ENCODE measurements at regions not wholly inside any gene's neighbourhood (a gene's known extent, or its start where the extent isn't known, plus 50 kb on each side); places are given as distances from the start of the nearest gene placed in this dataset.
A peak's percentile ranks its signal among the peaks of the same experiment; 100 is the strongest.
"Not testable (repeated sequence)": the region's sequence is repeated elsewhere in the genome, so short reads cannot be mapped to it uniquely, and the experiment has no call there.

DNA sequence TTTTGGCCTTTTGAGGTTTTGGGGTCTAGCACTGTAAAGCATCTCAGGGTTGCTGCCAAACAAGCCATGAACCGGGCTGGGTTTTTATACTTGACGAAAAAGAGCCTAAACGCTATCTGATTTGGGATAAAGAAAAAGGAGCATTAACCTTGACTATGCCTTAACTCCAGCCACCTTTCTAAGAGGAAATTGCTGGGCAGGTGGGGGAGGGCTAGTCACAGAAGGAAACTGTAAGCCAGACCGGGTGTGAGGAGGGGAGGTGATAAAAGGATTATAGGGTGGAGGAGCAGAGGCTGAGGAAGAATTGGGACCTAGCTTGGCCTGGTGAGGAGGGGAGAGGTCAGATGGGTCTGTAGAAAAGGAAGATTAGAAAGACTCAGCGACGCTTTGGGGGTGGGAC is 335.2 kb upstream of the HTR1E start:
- DNase-seq: not testable (repeated sequence)

DNA sequence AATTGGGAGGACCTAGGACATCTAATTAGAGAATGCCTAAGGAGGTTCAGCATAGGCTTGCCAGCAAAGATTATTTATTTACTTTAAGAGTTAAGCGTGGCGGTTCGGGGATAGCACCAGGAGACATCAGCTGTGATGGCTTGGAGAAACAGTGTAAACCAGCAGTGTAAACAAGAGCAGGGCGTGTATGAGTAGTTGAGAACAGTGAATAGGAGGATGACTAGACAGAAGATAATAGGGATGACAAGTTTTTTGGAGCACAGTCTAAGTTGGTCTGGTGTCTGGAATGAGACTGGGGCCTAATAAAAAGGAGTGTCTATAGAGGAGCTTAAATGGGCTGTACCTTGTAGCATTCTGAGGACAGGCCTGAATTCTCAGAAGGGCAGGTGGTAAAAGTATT is 338.4 kb upstream of the HTR1E start:
- not testable (repeated sequence) for DNase-seq

DNA sequence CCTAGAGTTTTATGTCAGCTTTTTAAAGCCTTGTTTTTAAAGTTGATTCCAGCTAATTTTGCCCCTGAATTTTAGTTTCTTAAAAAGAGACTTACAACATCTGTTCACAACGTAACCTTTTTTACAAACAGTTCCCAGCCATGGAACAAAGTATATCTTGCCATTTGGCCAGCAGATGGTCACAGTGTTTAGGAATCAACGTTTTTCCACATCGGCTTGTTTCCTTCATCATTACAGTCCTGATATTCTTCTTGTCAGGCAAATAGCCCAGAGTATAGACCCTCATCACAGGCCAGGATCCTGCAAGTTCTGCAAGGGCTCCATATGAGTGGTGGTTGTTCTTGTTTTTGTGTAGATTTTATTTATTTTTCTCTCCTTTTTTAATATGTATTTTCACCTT is 341.7 kb upstream of the HTR1E start:
- no peak for DNase-seq

DNA sequence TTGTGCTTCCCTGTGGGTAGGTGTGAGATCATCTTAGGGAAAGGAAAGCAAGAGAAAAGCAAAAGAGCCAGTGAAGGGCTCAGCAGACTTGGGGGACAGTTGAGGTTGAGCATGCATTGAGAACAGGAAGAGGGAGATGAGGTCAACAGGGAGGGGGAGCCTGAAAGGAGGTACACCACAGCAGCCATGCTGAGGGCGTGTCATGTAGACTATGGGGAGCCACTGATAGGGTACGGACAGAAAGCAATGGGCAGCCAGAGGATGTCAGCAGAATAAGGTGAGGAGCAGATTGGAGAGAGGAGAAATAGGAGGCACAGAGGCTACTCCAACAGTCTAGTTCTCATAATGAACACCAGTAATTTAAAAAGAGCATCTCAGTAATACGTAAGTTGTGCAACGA is 351.1 kb upstream of the HTR1E start:
- DNase-seq: no peak

DNA sequence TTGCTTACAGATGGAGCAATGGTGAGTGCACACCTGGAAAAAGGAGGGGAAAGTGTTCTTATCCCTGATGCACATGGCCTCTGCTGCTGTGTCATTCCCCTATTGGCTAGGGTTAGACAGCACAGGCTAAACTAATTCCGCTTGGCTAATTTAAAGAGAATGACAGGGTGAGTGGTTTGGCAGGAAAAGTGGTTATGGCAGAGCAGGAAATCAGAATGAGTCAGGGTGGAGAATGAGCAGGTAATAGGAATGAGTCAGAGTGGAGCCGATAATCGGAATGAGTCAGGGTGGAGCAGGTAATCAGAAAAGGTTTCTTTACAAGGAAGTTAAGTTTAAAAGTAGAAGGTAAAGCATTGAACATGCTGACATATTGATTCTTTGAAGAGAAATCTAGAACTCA is 355.5 kb upstream of the HTR1E start:
- no peak for DNase-seq

DNA sequence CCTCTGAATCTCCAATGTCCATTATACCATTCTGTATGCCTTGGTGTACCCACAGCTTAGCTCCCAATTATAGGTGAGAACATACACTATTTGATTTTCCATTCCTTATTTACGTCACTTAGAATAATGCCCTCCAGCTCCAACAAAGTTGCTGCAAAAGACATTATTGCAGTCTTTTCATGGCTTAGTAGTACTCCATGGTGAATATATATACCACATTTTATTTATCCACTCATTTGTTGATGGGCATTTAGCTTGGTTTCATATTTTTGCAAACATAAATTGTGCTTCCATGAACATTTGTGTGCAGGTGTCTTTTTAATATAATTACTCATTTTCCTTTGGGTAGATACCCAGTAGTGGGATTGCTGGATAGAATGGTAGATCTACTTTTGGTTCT is 374.1 kb upstream of the HTR1E start:
- DNase-seq: no peak

DNA sequence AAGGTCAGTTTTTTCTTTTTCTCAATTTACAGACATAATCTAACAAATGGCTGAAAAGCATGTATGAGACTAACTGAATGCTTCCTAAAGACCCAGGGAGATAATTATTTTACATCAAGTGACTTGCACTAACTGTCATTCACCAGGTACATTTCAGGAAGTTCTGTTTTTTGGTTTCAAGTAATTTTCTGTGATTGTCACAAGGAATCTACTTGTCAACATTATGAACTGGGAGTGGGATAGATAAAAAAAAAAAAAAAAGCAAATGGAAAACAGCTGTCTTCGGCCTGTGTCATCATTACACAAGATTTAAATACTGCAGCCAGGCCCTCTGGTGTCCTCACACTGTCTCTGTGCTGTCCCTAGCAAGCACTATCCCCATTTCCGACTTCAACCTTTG is 379.0 kb upstream of the HTR1E start:
- no peak for DNase-seq

DNA sequence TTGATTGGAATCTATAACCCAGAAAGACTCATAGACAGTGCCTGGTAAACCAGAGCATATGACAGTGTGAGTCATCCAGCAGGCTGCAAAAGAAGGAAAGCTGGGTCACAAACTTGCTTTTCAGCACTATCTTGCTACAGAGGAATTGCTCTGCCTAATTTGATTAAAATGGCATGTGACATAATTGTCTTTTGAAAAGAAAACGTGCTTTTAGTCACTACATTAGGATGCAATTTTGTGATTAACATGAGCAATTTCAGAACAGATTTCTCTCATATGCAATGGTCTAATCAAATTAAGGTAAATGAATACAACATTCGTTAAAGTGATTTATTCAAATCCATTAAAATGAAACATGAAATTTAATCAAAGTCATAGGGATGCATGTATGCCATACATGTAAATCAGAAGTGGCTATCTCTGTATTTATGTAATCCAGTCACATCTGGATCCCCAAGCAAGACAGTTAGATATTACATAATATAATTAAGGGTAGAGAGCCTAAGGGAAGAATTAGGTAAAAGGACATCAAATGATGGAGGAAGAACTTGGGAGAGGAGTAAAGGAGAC is 400.0 kb upstream of the HTR1E start:
- peak; percentile 36 for DNase-seq

DNA sequence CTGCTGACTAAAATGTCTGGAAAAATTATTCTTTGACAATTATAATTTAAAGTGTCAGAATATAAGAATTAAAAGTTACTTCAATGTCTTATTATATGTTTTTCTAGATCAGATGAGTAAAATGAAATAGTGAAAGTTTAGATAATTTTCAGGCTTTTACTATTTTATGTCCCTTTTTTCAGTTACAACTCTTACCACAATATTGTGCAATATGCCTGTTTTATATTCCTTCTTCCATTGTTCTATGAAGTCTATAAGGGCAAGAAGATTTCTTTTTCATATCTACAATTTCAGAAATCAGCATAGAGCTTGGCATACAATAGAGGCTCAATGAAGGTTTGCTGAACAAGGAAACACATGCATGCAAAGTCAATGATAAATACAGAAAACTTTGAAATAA is 401.2 kb upstream of the HTR1E start:
- DNase-seq: peak; percentile 16

DNA sequence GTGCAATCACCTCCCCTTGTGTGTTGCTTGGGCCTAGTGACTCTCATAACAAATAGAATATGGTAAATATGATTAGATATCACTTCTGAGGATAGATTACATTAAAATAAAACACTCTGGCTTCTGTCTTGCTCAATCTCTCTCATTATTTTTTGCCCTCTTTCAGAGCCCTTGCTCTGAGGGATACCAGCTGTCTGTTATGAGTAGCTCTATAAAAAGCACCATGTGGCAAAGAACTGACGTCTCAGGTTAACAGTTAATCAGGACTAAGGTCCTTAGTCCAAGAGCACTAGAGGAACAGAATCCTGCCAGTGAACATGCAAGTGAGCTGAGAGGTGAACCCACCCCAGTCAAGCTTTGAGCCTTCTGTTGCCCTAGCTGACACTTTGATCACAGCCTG is 402.2 kb upstream of the HTR1E start:
- DNase-seq: no peak

DNA sequence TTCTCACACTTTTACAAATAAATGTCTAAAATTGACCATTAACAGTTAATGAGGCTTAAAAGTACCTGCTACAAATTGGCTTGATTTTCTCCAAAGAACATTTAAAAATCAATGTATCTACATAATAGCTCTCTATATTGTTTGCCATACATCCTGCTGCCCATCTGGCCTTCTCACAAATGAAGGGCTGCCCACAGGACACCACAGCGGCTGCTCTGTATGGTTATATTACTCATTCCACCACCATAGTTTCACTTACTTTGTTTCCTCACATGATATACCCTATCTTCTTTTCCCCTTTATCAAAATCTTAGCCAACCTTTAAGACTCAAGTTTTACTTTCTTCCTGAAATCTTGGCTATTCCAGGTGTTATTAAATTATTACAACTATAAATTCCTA is 407.7 kb upstream of the HTR1E start:
- DNase-seq: no peak

DNA sequence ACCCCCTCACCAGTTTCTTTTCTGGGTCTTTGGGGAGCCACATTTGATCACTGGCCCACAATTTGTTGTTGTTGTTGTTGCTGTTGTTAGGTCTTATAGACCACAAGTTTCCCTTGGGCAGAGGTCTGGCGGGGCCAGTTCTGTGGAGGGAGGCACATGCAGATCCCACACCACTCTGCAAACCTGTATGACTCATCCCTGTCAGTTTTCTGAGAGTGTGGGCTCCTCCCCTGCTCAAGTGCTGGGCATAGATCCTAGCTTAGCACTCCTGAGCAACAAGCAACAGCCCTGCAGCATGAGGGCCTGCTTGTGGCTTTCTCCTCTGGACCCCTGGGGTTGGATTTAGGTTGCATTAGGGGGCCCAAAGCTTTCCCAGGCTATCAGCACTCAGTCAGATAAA is 411.1 kb upstream of the HTR1E start:
- DNase-seq: no peak

DNA sequence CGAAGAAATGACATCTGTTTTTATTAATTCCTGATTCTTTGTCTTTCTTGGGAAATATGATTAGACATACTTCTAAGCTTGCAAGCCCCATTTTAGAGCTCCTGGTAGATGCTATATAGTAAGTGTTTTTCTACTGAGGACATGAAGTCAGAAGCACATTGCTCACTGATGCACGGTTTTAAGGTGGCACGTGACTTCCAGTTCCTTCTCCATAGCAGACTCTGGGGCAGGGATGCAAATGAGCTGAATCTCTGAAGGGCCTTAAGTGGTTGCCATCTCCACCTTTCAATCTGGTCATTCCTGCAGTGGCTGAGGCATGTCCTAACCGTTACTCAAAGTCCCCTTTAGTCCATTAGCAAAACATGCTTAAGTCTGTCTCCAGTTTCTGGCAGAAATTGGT is 421.2 kb upstream of the HTR1E start:
- DNase-seq: no peak

DNA sequence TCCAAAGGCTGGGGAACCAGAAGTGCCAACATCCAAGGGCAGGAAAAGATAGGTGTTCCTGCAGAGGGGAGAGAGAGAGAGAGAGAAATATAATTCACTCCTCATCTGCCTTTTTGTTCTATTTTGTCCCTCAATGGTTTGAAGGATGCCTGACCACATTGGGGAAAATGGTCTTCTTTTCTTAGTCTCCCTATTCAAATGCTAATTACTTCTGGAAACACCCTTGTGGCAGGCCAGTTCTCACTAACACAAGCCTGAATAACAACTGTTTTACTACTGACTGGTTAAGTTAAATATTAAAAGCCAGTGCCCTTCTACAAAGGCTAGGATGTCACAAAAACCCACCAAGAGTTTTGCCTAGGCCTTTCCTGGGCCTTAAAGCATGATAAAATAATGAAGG is 425.4 kb upstream of the HTR1E start:
- DNase-seq: no peak

DNA sequence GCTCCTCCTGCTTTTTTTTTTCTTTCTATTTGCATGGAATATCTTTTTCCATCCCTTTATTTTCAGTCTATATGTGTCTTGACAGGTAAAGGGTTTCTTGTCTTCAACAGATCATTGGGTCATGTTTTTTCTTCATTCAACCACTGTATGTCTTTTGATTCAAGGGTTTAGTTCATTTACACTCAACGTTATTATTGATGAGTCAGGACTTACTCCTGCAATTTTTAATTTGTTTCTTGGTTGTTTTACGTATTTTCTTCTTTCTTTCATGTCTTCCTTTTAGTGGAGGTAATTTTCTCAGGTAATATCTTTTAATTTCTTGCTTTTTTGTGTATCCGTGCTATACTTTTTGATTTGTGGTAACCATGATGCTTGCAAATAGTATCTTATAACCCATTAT is 429.1 kb upstream of the HTR1E start:
- no peak for DNase-seq

DNA sequence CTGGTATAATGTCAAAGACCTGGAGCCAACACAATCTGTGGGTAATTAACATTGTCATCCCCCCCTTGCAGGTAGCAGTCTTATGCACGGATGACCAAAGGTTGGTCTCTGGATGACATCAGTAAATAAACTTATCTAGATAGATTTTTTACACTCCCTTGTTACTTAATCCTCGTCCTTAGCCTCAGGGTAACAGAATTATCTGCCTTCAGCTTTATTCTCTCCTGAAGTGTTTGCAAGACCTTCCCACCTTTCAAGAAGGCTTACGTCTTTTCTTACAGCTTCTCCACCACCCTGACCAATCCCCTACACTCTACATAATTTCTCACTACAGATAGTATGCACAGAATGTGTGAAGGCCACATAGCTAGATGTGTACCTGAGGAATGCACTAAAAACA is 434.8 kb upstream of the HTR1E start:
- no peak for DNase-seq

DNA sequence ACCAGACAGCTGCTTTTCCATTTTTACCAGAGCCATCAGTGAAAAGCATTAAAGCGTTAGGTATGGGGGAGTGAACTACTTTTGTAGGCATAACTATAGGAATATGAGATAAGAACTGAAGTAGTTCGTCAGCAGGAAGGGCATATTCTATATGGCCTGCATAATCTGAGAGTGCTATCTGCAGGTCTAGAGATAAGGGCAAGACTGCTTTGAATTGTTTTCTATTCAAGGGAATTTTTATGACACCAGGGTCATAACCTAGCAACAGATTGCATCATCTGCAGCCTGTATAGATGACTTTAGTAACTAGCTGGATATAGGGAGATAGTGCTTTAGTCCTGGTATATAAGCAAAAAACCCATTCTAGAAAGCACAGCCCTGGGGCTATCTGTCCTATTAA is 437.3 kb upstream of the HTR1E start:
- no peak for DNase-seq

DNA sequence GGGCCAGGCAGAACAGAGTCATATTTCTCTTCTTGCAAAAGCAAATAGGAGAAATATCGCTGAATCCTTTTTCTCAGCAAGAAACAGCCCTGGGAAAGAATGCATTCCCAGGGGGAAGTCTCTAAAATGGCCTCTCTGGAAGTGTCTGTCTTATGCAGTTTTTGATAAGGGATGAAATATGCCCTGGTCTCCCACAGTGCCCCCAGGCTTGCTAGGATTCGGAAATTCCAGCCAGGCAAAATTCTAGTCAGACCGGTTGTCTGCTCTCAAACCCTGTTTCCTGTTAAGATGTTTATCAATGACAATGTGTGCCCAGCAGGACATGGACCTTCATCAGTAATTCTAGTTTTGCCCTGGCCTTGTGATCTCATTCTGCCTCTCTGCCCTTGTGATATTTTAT is 448.3 kb upstream of the HTR1E start:
- DNase-seq: not testable (repeated sequence)

DNA sequence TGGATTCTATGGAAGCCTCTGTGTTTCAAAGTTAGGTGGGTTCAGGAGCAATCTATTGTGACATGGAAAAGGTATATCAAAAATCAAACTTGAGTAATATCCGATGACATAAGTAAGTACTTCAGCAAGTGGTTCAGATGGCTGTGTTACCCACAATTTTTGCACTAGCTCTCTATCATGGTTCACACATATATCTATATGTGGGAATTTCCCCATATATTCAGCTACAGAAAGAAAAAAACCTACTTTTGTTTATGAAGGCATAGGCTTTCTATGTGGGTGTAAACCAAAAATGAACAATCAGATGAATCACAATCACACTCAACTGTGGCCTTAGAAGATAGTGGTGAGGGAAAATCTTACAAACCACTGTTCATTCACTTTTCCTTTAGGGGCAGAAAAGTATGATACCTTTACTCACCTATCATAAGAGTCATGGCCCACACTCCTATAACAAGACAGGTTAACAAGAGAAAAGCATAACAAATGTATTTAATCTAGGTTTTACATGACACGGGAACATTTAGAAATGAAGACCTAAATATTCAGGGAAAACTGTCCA is 449.6 kb upstream of the HTR1E start:
- no peak for DNase-seq

DNA sequence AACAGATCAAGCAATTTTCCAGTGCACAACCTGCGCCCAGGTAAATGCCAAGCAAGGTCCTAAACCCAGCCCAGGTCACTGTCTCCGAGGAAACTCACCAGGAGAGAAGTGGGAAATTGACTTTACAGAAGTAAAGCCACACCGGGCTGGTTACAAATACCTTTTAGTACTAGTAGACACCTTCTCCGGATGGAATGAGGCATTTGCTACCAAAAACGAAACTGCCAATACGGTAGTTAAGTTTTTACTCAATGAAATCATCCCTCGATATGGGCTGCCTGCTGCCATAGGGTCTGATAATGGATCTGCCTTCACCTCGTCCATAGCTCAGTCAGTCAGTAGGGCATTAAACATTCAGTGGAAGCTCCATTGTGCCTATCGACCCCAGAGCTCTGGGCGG is 459.0 kb upstream of the HTR1E start:
- DNase-seq: not testable (repeated sequence)

DNA sequence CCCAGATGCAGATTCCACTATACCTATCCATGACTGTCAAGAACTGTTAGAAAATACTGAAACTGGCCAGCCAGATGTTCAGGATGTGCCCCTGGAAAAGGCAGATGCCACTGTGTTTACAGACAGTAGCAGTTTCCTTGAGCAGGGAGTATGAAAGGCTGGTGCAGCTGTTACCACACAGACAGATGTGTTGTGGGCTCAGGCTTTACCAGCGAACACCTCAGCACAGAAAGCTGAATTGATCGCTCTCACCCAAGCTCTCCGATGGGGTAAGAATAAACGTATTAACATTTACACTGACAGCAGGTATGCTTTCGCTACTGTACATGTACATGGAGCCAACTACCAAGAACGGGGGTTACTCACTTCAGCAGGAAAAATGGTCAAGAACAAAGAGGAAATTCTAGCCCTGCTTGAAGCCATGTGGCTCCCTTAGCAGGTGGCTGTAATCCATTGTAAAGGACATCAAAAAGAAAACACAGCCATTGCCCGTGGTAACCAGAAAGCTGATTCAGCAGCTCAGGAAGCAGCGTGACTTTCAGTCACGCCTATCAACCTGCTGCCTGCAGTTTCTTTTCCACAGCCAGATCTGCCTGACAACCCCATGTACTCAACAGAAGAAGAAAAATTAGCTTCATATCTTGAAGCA is 459.7 kb upstream of the HTR1E start:
- DNase-seq: no peak

DNA sequence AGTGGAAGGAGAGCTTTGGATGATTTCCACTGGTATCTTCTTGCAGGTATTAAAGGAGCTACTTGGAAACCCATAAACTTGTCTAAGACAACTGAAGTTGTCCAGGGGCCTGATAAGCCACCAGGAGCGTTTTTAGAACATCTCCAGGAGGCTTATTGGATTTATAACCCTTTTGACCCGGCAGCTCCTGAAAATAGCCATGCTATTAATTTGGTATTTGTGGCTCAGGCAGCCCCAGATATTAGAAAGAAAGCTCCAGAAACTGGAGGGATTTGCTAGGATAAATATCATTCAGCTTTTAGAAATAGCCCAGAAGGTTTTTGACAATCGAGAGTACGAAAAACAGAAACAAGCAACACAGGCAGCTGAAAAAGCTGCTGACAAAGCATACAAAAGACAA is 461.0 kb upstream of the HTR1E start:
- DNase-seq: no peak

DNA sequence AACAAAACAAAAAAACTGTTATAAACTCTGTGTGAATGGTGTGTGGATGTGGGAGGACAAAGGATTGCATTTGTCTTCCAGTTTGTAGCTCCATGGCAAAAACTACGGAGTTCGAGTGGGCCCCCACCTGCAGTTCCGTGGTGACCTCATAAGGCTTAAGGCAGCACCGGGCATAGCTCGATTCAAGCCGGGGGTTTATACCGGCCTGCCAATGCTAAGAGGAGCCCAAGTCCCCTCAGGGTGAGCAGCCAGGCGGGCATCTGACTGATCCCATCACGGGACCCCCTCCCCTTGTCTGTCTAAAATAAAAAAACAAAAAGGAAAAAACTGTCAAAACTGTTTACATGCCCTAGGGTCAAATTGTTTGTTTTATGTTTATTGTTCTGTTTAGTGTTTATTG is 463.2 kb upstream of the HTR1E start:
- no peak for DNase-seq

DNA sequence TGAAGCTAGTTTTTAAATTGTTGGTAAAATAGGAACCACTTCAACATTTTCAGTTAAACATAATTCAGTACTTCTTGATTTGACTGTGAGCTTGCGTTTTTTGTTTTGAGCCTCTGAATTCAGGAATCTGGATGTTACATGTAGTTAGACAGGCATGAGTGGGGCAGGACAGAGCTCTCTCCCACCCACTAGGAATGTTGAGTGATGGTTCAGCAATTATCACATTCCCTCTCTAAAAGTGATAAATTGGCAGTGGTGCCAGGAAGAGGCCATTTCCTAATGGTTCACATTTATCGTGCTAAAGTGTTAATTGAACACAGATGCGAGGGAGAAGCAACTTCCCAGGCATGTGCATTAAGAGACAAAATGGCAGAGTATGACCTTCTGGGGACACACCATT is 465.5 kb upstream of the HTR1E start:
- DNase-seq: no peak

DNA sequence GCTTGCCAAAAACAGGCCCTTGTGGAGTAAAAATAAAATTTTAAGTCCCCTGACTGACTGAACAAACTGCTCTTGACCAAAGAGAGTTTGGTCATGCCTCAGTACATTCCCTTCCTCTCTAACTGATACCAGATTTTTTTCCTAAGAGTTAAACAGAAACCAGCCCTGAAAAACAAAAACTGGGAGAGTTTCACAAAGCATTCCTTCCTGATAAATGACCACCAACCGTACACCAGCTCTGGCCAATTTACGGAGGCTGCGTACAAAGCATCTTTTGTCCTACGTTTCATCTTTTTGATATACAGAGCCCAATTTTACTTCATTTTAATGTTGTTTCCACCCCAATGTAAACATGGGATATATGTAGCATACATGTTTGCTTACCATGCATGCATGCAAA is 477.4 kb upstream of the HTR1E start:
- DNase-seq: no peak
